ENCODE measurements at regions not wholly inside any gene's neighbourhood (a gene's known extent, or its start where the extent isn't known, plus 50 kb on each side); places are given as distances from the start of the nearest gene placed in this dataset.
A peak's percentile ranks its signal among the peaks of the same experiment; 100 is the strongest.
"Not testable (repeated sequence)": the region's sequence is repeated elsewhere in the genome, so short reads cannot be mapped to it uniquely, and the experiment has no call there.

GRCh38 chr2:209261366-209262053 is 162.3 kb upstream of the MAP2 start:
- no CpG with 5 or more reads among the region's 16 CpGs for WGBS (ENCODE audit: insufficient coverage, insufficient read length)
- not testable (repeated sequence) for H3K27ac ChIP-seq (ENCODE audit: low read length); H3K27me3 ChIP-seq (ENCODE audit: control insufficient read depth, insufficient read depth, low read length); H3K4me1 ChIP-seq (ENCODE audit: control insufficient read depth, insufficient read depth, low read length); H3K36me3 ChIP-seq (ENCODE audit: control insufficient read depth, insufficient read depth, low read length); DNase-seq (ENCODE audit: low read depth, low spot score); H3K9me3 ChIP-seq (ENCODE audit: control insufficient read depth, insufficient read depth, low read length); H3K4me3 ChIP-seq (ENCODE audit: low read length)

- no peak overlapping the region for H3K27ac ChIP-seq (ENCODE audit: low read length)
- no peaks in the 10 kb centered on the region for H3K27me3 ChIP-seq (ENCODE audit: control insufficient read depth, insufficient read depth, low read length)
- no CpG with 5 or more reads among the region's 2 CpGs for WGBS (ENCODE audit: insufficient coverage, insufficient read length)
- H3K9me3 ChIP-seq (ENCODE audit: control insufficient read depth, insufficient read depth, low read length) = no peaks in the 10 kb centered on the region
- no peak overlapping the region for H3K4me3 ChIP-seq (ENCODE audit: low read length)
- no peaks in the 10 kb centered on the region for H3K4me1 ChIP-seq (ENCODE audit: control insufficient read depth, insufficient read depth, low read length)
- no peak for DNase-seq (ENCODE audit: low read depth, low spot score)
- H3K36me3 ChIP-seq (ENCODE audit: control insufficient read depth, insufficient read depth, low read length) = no peaks in the 10 kb centered on the region
Measured at GRCh38 chr2:209269024-209269423, 154.8 kb upstream of the MAP2 start.

- Histone ChIP-seq H3K4me1 (ENCODE audit: control insufficient read depth, insufficient read depth, low read length) (no peaks in the 10 kb centered on the region), H3K27me3 (ENCODE audit: control insufficient read depth, insufficient read depth, low read length) (no peaks in the 10 kb centered on the region), H3K36me3 (ENCODE audit: control insufficient read depth, insufficient read depth, low read length) (no peaks in the 10 kb centered on the region), H3K4me3 (ENCODE audit: low read length) (no peak overlapping the region), H3K9me3 (ENCODE audit: control insufficient read depth, insufficient read depth, low read length) (no peaks in the 10 kb centered on the region), H3K27ac (ENCODE audit: low read length) (no peak overlapping the region)
- DNase-seq (ENCODE audit: low read depth, low spot score) = no peak
- WGBS (ENCODE audit: insufficient coverage, insufficient read length) = no CpG with 5 or more reads among the region's 3 CpGs
Measured at GRCh38 chr2:209276000-209276399, 147.8 kb upstream of the MAP2 start.

GRCh38 chr2:209277444-209277843 is 146.4 kb upstream of the MAP2 start:
- Histone ChIP-seq H3K9me3 (ENCODE audit: control insufficient read depth, insufficient read depth, low read length) (no peaks in the 10 kb centered on the region), H3K36me3 (ENCODE audit: control insufficient read depth, insufficient read depth, low read length) (no peaks in the 10 kb centered on the region), H3K27ac (ENCODE audit: low read length) (no peak overlapping the region), H3K4me1 (ENCODE audit: control insufficient read depth, insufficient read depth, low read length) (no peaks in the 10 kb centered on the region), H3K4me3 (ENCODE audit: low read length) (no peak overlapping the region), H3K27me3 (ENCODE audit: control insufficient read depth, insufficient read depth, low read length) (no peaks in the 10 kb centered on the region)
- WGBS (ENCODE audit: insufficient coverage, insufficient read length) = no CpG with 5 or more reads among the region's 3 CpGs
- DNase-seq (ENCODE audit: low read depth, low spot score) = no peak

- Histone ChIP-seq H3K27ac (ENCODE audit: low read length) (peak overlapping the region; percentile 87), H3K27me3 (ENCODE audit: control insufficient read depth, insufficient read depth, low read length) (no peaks in the 10 kb centered on the region), H3K4me1 (ENCODE audit: control insufficient read depth, insufficient read depth, low read length) (no peaks in the 10 kb centered on the region; the same call in 1 of the 2 replicates), H3K9me3 (ENCODE audit: control insufficient read depth, insufficient read depth, low read length) (no peaks in the 10 kb centered on the region), H3K4me3 (ENCODE audit: low read length) (no peak overlapping the region), H3K36me3 (ENCODE audit: control insufficient read depth, insufficient read depth, low read length) (peaks cover 3% of the 10 kb centered on the region; the same call in 1 of the 2 replicates)
- WGBS (ENCODE audit: insufficient coverage, insufficient read length) = no CpG with 5 or more reads among the region's 2 CpGs
- no peak for DNase-seq (ENCODE audit: low read depth, low spot score)
Measured at GRCh38 chr2:209298601-209299000, 125.2 kb upstream of the MAP2 start.

- no CpG with 5 or more reads among the region's 11 CpGs for WGBS (ENCODE audit: insufficient coverage, insufficient read length)
- not testable (repeated sequence) for H3K36me3 ChIP-seq (ENCODE audit: control insufficient read depth, insufficient read depth, low read length); H3K27ac ChIP-seq (ENCODE audit: low read length); H3K27me3 ChIP-seq (ENCODE audit: control insufficient read depth, insufficient read depth, low read length); H3K9me3 ChIP-seq (ENCODE audit: control insufficient read depth, insufficient read depth, low read length); DNase-seq (ENCODE audit: low read depth, low spot score); H3K4me1 ChIP-seq (ENCODE audit: control insufficient read depth, insufficient read depth, low read length)
- peak overlapping the region; percentile 55; the same call in 1 of the 2 replicates for H3K4me3 ChIP-seq (ENCODE audit: low read length)
Measured at GRCh38 chr2:209299478-209299877, 124.4 kb upstream of the MAP2 start.

- H3K4me3 ChIP-seq (ENCODE audit: low read length) = peak overlapping the region; percentile 78; the same call in 1 of the 2 replicates
- not testable (repeated sequence) for H3K27ac ChIP-seq (ENCODE audit: low read length); H3K36me3 ChIP-seq (ENCODE audit: control insufficient read depth, insufficient read depth, low read length); DNase-seq (ENCODE audit: low read depth, low spot score); H3K9me3 ChIP-seq (ENCODE audit: control insufficient read depth, insufficient read depth, low read length); H3K27me3 ChIP-seq (ENCODE audit: control insufficient read depth, insufficient read depth, low read length); H3K4me1 ChIP-seq (ENCODE audit: control insufficient read depth, insufficient read depth, low read length)
- no CpG with 5 or more reads among the region's 9 CpGs for WGBS (ENCODE audit: insufficient coverage, insufficient read length)
Measured at GRCh38 chr2:209300766-209301165, 123.1 kb upstream of the MAP2 start.

- Histone ChIP-seq H3K4me3 (ENCODE audit: low read length) (no peak overlapping the region), H3K4me1 (ENCODE audit: control insufficient read depth, insufficient read depth, low read length) (peaks cover 10% of the 10 kb centered on the region), H3K27me3 (ENCODE audit: control insufficient read depth, insufficient read depth, low read length) (no peaks in the 10 kb centered on the region), H3K9me3 (ENCODE audit: control insufficient read depth, insufficient read depth, low read length) (no peaks in the 10 kb centered on the region), H3K36me3 (ENCODE audit: control insufficient read depth, insufficient read depth, low read length) (peaks cover 17% of the 10 kb centered on the region), H3K27ac (ENCODE audit: low read length) (no peak overlapping the region)
- no peak for DNase-seq (ENCODE audit: low read depth, low spot score)
- WGBS (ENCODE audit: insufficient coverage, insufficient read length) = no CpG with 5 or more reads among the region's 2 CpGs
Measured at GRCh38 chr2:209305026-209305425, 118.8 kb upstream of the MAP2 start.

GRCh38 chr2:209305746-209306196 is 118.1 kb upstream of the MAP2 start:
- WGBS (ENCODE audit: insufficient coverage, insufficient read length) = no CpG with 5 or more reads among the region's 7 CpGs
- no peak overlapping the region for H3K4me3 ChIP-seq (ENCODE audit: low read length)
- H3K9me3 ChIP-seq (ENCODE audit: control insufficient read depth, insufficient read depth, low read length) = no peaks in the 10 kb centered on the region
- H3K4me1 ChIP-seq (ENCODE audit: control insufficient read depth, insufficient read depth, low read length) = peaks cover 10% of the 10 kb centered on the region
- peaks cover 17% of the 10 kb centered on the region for H3K36me3 ChIP-seq (ENCODE audit: control insufficient read depth, insufficient read depth, low read length)
- DNase-seq (ENCODE audit: low read depth, low spot score) = no peak
- peak overlapping the region; percentile 97 for H3K27ac ChIP-seq (ENCODE audit: low read length)
- no peaks in the 10 kb centered on the region for H3K27me3 ChIP-seq (ENCODE audit: control insufficient read depth, insufficient read depth, low read length)

- H3K36me3 ChIP-seq (ENCODE audit: control insufficient read depth, insufficient read depth, low read length) = peaks cover 15% of the 10 kb centered on the region
- H3K9me3 ChIP-seq (ENCODE audit: control insufficient read depth, insufficient read depth, low read length) = no peaks in the 10 kb centered on the region
- no peaks in the 10 kb centered on the region for H3K27me3 ChIP-seq (ENCODE audit: control insufficient read depth, insufficient read depth, low read length)
- no peak for DNase-seq (ENCODE audit: low read depth, low spot score)
- WGBS (ENCODE audit: insufficient coverage, insufficient read length) = no CpG with 5 or more reads among the region's 10 CpGs
- peak overlapping the region; percentile 17 for H3K27ac ChIP-seq (ENCODE audit: low read length)
- H3K4me3 ChIP-seq (ENCODE audit: low read length) = no peak overlapping the region
- peaks cover 10% of the 10 kb centered on the region for H3K4me1 ChIP-seq (ENCODE audit: control insufficient read depth, insufficient read depth, low read length)
Measured at GRCh38 chr2:209307161-209308001, 116.5 kb upstream of the MAP2 start.
